ENCODE measurements at regions not wholly inside any gene's neighbourhood (a gene's known extent, or its start where the extent isn't known, plus 50 kb on each side); places are given as distances from the start of the nearest gene placed in this dataset.
A peak's percentile ranks its signal among the peaks of the same experiment; 100 is the strongest.

DNA sequence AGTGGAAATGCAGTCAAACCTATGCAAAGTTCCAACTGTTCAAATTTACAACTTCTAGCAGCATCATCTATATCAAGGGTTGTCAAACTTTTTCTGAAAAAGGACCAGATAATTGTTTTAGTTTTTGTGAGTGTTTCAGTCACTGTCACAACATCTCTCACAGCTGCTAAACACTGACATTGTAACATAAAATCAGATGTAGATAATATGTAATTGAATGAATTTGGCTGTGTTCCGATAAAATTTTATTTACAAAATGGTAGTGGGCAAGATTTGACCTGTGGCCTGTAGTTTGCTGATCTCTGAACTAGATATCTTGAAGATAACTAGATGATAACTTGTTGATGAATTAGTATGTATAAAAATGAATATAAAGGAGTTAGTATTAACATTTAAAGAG, 1679.1 kb upstream of the PCDH20 start:
- DNase-seq: no peak

DNA sequence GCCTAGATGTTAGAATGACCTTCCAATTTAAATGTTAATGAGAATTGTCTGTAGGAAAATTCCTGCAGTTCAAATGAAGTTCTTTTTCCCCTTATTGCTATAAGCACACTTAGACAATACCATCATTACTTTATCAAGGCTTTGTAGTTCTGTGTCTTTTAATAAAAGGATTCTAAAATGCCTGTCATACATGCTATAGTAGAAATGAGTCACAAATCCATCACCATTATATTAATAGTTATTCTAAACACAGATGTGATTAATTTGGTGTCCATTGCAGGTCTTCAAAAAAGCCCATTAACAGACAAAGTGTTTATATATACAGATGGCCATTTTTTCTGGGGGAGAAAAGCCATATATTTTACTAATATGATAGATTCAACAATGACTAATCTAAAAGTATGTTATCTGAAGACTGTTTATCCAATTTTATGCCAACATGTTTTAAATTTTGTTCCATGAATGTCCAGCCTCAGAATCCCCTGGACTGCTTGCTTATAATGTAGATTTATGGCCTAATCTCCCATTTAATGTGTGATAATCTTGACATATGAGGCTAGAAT, 1678.3 kb upstream of the PCDH20 start:
- DNase-seq: no peak

DNA sequence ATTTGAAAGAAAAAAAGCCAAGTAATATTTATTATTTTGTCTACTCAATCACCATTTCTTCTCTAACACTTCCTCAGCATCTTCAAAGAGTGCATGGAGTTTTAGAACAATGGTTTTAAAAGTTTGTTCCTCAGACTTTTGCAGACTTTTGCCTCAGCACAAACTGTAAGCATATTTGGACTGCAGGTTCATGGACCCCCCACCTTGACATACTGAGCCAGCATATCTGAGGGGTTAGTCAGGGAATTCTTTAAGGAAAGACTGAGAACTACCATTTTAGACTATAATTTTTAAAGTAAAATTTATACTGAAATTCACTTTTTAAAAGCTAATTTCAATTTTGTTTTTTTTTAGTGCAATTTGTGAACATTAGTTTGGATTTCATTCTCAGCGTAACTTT, 1676.8 kb upstream of the PCDH20 start:
- no peak for DNase-seq

DNA sequence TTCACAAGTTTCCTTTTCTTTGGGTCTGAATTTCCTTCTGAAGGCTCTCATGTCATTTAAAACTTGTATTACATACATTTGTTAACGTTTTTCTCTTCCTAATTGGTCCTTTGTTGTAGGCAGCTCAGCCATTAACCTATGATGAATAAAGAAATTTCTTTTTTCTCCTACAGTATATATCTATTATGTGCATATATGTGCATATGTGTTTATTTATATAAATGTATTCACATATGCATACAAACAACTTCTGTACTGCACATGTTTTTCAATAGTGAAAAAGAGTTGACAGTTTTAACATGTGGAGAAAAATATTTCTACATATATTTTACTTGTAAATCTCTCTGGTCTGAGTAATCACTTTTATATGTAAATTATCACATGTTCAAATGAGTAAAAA, 1674.9 kb upstream of the PCDH20 start:
- DNase-seq: no peak

DNA sequence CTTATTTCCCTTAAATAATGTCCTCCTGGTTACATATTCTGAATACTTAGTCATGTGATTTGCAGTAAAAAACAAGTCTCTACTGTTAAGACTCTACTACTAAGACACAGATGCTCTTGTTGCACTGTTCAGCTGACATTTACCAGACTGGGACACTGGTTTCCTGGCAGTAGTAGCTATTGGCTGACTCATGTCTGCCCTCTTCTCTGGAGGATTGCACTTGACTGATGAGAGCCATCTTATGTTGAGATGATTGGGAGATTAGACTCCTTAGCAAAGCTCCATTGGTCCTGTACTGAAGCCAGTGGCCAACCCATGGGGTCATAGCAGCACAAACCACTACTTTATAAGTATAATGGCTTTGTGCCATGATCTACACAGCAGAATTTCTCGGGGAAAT, 1672.6 kb upstream of the PCDH20 start:
- peak; percentile 68 for DNase-seq

DNA sequence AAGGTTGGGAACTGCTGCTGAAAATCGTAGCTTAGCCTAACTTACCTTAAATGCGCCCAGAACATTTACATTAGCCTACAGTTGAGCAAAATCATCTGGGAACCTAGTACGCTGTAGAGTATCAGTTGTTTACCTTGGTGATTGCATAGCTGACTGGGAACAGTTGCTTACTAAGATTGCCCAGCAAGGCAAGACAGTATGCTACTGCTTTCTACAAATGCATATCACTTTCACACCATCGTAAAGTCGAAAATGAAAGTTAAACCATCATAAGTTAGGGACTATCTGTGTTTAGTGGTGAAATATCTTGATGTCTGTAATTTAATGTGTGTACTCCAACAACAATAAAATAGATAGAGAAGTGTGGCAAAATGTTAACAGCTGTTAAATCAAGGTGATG, 1670.6 kb upstream of the PCDH20 start:
- DNase-seq: no peak

DNA sequence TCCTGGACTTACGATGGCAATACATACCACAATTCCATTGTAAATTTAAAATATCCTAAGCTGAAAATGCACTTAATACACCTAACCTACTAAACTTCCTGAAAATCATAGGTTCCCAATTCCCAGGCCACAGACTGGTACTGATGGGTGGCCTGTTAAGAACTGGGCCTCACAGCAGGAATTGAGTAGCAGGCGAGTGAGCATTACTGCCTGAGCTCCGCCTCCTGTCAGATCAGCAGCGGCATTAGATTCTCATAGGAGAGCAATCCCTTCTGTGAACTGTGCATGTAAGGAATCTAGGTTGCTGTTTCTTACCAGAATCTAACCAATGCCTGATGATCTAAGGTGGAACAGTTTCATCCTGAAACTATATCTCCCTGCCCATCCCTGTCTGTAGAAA, 1670.2 kb upstream of the PCDH20 start:
- no peak for DNase-seq

DNA sequence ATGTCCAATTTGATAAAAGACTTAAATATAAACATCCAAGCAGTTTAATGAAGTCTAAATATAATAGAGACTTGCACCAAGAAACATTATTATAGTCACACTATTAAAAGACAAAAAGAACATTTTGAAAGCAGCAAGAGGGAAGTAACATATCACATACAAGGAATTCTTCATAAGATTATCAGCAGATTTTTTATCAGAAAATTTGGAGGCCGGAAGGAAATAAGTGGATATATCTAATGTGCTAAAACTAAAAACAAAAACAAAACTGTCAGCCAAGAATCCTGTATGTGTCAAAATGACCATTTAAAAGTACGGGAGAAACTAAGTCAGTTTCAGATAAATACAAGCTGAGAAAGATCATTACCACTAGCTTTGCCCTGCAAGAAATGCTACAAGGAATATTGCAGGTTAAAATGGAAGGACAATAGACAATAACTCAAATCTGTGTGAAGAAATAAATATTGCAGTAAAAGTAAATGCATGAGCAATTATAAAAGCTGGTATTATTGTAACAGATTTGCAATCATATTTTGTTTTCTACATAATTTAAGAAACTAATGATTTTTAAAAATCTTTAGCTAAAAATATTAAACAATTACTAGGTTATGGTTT, 1665.9 kb upstream of the PCDH20 start:
- no peak for DNase-seq

DNA sequence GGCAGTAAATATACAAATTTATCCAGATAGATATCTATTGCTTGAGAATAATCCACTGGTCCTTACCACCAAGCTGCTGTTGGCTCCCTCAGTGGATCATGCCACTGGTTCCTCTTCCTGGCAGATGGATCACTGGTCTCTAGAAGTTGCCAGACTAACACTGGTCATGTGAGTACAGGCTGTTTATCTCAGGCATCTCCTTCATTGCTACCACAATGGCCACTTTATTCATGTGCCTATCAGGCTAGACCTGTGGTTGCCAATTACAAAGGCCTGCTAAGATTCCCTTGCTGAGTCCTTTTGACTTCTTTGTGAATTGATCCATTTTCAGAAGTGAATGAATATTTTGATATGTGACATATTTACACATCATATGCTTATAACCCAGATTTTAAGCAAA, 1659.5 kb upstream of the PCDH20 start:
- no peak for DNase-seq

DNA sequence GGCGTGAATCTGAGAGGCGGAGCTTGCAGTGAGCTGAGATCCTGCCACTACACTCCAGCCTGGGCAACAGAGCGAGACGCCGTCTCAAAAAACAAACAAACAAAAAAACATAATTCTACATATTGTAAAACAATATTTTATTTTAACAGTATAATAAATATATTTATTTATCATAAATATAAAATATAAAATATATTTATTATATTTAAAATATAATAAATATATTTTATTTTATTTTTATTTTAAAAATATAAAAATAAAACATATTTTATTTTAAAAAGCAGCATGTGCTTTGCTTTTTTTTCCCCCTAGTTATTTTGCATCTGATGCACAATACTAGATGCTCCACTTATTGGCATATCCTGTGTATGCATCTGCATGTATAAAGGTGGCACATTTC, 1634.6 kb upstream of the PCDH20 start:
- DNase-seq: no peak

DNA sequence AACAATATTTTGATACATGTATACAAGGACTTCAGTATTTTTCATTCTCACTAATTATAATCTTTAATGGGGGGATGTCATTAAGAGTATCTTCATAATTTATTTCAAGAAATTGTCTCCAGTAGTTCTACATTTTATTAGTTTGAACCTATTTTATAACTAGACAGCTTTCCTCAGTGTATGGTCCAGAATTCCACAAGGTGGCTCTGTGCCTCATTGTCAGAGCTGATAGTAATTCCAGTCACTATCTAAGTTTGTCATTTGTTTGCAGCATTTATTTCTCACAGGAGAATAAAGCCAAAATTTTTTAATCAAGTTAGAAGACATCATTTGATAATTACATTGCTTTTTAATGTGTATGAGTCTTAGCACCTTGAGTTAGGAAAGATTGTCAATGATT, 1633.0 kb upstream of the PCDH20 start:
- DNase-seq: no peak

DNA sequence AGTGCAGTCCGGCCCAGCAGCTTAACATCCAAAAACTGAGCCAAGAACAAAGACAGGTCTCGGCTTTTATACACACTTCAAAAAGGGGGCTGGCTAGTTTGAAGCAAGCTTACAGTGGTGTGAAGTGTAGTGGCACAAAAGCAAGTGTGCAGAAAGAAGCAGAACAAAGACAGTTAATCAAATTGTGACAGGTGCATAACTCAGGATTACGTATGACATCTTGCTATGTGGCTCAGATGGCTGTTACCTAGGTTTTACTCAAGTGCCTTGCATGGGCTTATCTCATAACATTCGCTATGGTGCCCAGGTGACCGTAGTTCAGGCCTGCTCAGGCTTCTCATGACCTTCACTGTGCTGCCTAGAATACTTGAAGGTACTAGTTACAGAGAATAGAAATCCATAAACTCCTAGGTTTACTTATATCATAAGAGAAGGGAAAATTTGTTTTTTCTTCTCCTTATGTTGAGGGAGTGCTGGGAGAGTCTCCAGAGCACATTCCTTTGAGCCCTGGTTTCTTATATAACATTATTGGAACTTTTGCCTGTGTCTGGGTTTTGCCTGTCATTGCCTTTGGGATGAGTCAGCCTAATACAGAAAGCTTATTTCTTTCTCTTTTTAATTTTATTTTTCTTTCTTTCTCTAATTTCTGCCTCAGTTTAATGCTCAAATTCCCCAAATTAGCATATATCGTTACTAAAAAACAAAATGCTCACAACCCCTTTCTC, 1629.1 kb upstream of the PCDH20 start:
- DNase-seq: no peak

DNA sequence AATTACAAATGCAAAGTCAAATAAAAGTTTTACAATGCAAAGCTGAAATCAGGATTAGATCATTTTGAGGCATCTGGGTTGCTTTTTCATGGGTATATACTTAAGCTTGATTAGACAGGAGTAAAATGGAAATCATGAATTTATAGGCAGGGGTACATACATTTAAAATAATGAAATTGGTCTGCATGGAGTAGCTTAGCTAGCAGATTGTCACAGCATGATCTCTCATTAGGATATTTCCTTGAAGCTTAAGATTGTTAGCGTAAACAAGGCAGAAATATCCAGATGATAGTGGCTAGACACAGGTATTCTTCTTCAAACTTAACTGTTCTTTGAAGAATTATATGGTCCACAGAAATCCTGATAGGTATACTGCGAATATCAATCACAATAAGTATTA, 1627.0 kb upstream of the PCDH20 start:
- no peak for DNase-seq

DNA sequence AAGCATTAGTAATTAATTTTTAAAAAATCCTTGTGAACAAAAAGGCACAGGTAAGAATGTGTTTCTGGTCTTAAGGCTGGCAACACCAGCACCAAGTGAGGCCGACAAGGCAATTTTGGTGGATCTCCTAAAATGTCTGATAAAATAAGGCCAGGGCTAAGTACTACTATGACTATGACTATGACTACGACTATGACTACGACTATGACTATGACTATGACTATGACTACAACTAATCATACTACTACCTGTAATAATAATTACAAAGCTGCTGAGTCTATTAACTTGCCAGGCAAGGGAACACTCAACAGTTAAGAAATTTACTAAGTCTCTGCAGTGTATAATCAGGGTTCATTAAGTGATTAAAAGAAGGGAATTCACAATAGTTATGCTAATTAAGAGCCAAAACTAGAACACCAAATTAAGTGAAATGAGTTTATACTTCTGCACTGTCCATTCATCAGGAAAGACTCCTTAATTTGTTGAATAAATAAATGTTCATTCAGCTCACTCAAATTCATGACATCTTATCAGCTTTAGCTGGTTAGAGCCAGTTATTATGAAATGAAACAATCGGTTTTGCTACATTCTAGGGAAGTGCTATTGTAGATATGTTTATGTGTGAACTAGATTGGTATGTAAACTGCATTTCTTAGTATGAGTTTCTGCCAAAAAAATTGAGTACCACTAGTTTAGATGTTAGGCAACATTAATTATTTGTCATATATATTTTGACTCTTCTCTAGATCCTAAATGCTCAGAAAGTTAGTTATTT, 1626.2 kb upstream of the PCDH20 start:
- no peak for DNase-seq

DNA sequence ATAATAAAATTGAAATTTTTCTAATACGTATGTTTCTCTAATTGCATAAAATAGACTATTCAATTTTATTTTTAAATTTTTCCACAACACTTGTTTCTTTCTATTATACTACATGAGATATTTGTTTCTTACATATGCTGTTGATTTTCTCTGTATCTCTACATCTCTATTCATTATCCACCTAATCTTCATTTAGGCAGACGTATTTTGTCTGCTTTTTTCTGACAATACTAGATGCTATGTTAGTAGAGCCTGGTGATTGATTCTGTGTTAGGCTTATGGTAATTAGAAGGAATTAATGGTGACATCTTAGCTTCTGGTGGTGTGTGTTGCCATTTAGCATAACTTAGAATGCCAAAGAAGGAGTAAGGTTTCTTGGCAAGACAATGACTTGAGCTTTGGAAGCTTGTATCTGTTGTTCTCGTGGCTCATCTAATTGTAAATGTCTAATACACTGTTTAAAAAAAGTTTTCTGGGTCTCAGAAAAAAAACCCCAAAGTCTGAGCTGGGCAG, 1610.7 kb upstream of the PCDH20 start:
- no peak for DNase-seq

DNA sequence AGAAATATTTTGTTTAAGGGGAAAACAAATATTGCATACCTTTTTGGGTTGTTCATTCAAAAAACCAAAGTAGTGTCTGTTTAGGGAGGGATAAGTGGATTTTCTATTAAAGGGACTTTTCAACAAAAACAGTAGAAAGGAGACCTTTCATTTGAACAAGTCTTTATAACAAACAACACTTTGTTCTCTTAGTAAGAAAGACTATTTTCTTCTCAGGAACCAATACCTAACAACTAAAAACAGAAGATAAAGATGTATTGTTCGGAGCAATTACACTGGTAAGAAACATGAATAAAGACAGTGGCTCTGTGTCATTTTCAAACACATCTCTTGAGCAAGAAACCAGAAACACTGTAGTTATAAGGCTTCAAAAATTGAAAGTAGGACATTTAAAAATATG, 1610.1 kb upstream of the PCDH20 start:
- DNase-seq: no peak

DNA sequence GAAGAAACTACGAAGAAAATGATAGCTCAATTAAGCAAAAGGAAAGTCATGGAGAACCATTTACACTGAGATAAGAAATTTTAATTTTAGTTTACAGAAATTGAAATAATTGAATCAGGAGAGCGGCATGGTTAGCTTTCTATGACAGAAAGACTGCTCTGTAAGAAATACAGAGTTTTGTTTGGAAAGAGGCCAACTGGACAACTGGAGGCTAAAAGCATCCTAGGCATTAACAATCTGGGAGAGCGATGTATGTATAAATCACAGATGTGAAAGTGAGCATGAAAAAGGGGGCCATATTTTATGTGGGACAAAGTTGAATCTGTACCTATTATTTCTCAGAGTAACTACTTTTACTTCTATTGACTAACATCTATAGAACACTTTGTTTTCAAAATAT, 1608.8 kb upstream of the PCDH20 start:
- no peak for DNase-seq

DNA sequence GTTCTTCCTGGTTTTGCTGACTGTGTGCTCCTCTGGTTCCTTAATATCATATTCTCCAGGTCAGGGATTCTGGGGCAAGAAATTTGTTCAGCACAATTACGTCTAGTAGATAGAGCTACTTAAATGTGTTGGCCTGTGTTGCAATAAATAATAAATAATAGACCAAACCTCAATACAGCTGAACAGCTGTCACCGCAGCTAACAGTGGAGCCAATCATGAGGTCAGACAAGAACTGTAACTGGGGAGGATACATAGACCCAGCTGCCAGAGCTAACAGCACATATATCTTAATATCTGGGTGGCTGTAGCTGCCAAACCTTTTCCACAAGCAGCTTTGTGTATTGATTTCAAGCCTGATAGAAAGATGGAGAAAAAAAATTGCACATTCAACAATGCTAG, 1596.3 kb upstream of the PCDH20 start:
- DNase-seq: no peak

DNA sequence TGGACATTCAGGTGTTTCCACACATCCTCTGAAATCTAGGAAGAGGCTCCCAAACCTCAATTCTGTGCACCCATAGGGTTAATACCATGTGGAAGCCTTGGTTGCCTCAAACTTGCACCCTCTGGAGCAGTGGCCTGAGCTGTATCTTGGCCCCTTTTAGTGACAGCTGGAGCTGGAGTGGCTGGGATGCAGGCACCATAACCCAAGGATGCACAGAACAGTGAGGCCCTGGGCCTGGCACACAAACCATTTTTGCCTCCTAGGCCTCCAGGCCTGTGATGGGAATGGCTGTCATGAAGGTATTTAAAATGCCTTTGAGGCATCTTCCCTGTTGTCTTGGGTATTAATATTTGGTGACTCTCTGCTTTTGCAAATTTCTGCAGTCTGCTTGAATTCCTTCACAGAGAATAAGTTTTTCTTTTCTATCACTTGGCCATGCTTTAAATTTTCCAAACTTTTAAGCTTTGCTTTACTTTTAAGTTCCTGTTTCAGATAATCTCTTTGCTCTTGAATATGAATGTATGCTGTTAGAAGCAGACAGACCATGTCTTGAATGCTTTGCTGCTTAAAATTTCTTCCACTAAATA, 1594.5 kb upstream of the PCDH20 start:
- no peak for DNase-seq

DNA sequence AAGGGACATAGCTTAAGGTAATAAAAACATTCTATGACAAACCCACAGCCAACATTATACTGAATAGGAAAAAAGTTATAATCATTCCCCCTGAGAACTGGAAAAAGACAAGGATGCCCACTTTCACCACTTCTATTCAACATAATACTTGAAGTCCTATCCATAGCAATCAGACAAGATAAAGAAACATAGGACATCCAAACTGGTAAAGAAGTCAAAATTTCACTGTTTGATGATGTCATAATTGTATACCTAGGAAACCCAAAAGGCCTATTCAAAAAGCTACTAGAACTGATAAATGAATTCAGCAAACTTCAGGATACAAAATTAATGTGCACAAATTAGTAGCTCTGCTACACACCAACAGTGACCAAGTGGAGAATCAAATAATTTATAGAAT, 1590.0 kb upstream of the PCDH20 start:
- DNase-seq: no peak

DNA sequence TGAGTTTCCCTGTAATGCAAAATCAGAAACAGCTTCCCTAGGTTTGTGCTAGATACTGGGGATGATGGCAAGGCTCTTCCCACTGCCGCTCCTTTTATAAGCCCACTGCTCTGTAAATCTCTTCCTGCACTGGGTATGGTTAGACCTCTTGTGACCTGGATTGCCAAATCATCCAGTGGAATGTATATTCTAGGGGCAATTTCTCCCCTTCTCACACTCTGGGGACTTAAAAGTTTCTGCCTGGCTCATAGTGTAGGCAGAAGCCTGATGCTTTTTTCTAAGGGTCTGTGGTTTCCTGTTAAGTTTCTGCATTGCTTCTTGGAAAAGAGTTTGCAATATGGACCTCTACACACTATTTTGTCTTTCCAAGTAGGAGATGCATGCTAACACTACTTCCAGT, 1582.0 kb upstream of the PCDH20 start:
- no peak for DNase-seq

DNA sequence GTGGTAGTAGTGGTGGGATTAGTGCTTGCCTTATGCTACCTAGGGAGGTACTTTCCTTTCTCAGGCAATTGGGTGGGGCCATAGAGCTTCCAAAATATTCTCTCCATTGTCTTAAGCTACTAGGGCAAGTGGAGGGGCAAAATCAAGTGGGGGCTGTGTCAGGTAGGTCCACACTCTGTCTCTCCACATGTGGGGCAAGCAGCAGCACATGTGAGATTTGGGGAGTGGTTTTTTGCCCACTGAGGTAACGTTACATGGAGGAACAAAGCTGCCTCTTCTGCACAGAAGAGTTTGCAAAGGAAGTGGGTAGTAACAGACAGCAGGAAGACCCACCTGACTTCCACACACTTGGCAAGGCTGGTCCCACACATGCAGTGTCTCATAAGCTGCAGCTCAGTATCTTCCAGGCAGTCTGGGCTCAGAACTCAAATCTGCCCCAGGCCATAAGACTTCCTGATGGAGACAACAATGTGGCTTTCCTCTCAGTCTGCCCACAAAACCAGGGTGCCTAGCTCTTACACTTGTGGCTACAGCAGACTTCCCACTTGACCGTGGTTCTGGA, 1581.5 kb upstream of the PCDH20 start:
- DNase-seq: peak; percentile 56

DNA sequence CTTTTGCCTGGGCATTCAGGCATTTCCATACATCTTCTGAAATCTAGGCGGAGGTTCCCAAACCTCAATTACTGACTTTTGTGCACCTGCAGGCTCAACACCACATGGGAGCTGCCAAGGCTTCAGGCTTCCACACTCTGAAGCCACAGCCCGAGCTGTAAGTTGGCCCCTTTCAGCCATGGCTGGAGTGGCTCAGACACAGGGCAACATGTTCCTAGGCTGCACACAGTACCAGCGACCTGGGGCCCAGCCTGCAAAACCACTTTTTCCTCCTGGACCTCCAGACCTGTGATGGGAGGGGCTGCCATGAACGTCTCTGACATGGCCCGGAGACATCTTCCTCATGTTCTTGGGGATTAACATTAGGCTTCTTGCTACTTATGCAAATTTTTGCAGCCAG, 1558.2 kb upstream of the PCDH20 start:
- DNase-seq: no peak
